ENCODE measurements at regions not wholly inside any gene's neighbourhood (a gene's known extent, or its start where the extent isn't known, plus 50 kb on each side); places are given as distances from the start of the nearest gene placed in this dataset.

- no peak for DNase-seq (ENCODE audit: low read depth)
- H3K4me3 ChIP-seq (ENCODE audit: low read depth, low read length), result no peak overlapping the region
- TF ChIP-seq CTCF (IDR thresholded peaks at IDR 0.05; ENCODE audit: control insufficient read depth, extremely low read depth, insufficient read depth), result no peak
Observed at GRCh38 chr2:215489288-215489848, 53.5 kb upstream of the FN1 start.

GRCh38 chr2:215487002-215487372 is 51.1 kb upstream of the FN1 start:
- no peak for TF ChIP-seq CTCF (IDR thresholded peaks at IDR 0.05; ENCODE audit: control insufficient read depth, extremely low read depth, insufficient read depth)
- H3K4me3 ChIP-seq (ENCODE audit: low read depth, low read length), result no peak overlapping the region
- DNase-seq (ENCODE audit: low read depth), result peak; percentile 3

- no peak overlapping the region for H3K4me3 ChIP-seq (ENCODE audit: low read depth, low read length)
- no peak for TF ChIP-seq CTCF (IDR thresholded peaks at IDR 0.05; ENCODE audit: control insufficient read depth, extremely low read depth, insufficient read depth)
- DNase-seq (ENCODE audit: low read depth), result no peak
Observed at GRCh38 chr2:215486291-215487001, 50.6 kb upstream of the FN1 start.
